Left lung (tissue), 4 donors: ENCODE measurements at regions not wholly inside any gene's neighbourhood (a gene's known extent, or its start where the extent isn't known, plus 50 kb on each side); places are given as distances from the start of the nearest gene placed in this dataset.

Experiments
- ATAC-seq: fragments of 200-7000 bp; cut with Tn5 transposase; one replicate; pipeline ENCODE4 v1.9.1; 2020; ENCODE audit warnings: moderate library complexity
- DNase-seq, 4 donors: peaks; one replicate each; pipeline ENCODE4 v3.0.0-alpha.2; 2013 to 2020
- H3K27ac ChIP-seq, 2 donors: fragments of 200-600 bp; sonication (generic) in 1 of 2; one replicate each; pipeline versions ENCODE4 v1.5.0 to v1.8.0; 2020 to 2021
- H3K27me3 ChIP-seq, 2 donors: fragments of 200-600 bp; sonication (generic) in 1 of 2; one replicate each; pipeline versions ENCODE4 v1.5.0 to v1.8.0; 2020 to 2021
- H3K36me3 ChIP-seq, 2 donors: fragments of 200-600 bp; sonication (generic) in 1 of 2; one replicate each; pipeline versions ENCODE4 v1.5.0 to v1.8.0; 2020 to 2021
- H3K4me1 ChIP-seq, 2 donors: fragments of 200-600 bp; one replicate each; pipeline ENCODE4 v1.8.0; 2021
- H3K4me3 ChIP-seq, 2 donors: fragments of 200-600 bp; sonication (generic) in 1 of 2; one replicate each; pipeline versions ENCODE4 v1.5.0 to v1.8.0; 2020 to 2021; ENCODE audit warnings: mild to moderate bottlenecking in 1 of 2
- H3K9me3 ChIP-seq, 2 donors: fragments of 200-600 bp; sonication (generic) in 1 of 2; one replicate each; pipeline versions ENCODE4 v1.5.0 to v1.8.0; 2020 to 2021
- CTCF ChIP-seq, 2 donors: fragments of 200-600 bp; sonication (generic) in 1 of 2; IDR thresholded peaks; one replicate each; pipeline versions ENCODE4 v1.5.0 to v1.8.0; 2021; ENCODE audit warnings: antibody characterized with exemption in 2 of 2
- intact Hi-C, 2 donors: fragments of 100-400 bp; cut with DNase I; formaldehyde crosslinking; loops; one replicate each; pipeline versions ENCODE4 v1.11.2 to v1.14.2; 2022
- donor health status: DM: no; HTN: yes; CAD: no.
- donor health status: DM: no; HTN: no; CAD: no.

- intact Hi-C loops, result no loop called here
- H3K27ac ChIP-seq, result no peak overlapping the region
- no peaks in the 10 kb centered on the region for H3K36me3 ChIP-seq
- DNase-seq, result no peak
- H3K27me3 ChIP-seq, result no peaks in the 10 kb centered on the region
- H3K4me3 ChIP-seq, result no peak overlapping the region
- peaks cover 0 to 3% of the 10 kb centered on the region in 2 donors for H3K9me3 ChIP-seq
- no peak for ATAC-seq
- TF ChIP-seq CTCF (IDR thresholded peaks at IDR 0.05), result no peak
- H3K4me1 ChIP-seq, result no peaks in the 10 kb centered on the region
These were observed 137.4 kb upstream of the POU1F1 start for GRCh38 chr3:87413814-87414213.

- no peak overlapping the region for H3K27ac ChIP-seq
- no peak for TF ChIP-seq CTCF (IDR thresholded peaks at IDR 0.05)
- H3K4me3 ChIP-seq, result no peak overlapping the region
- no peaks in the 10 kb centered on the region for H3K27me3 ChIP-seq
- DNase-seq (no peak), ATAC-seq (no peak)
- H3K36me3 ChIP-seq, result no peaks in the 10 kb centered on the region
- H3K4me1 ChIP-seq, result no peaks in the 10 kb centered on the region
- H3K9me3 ChIP-seq, result no peaks in the 10 kb centered on the region
- intact Hi-C loops, result no loop called here
These were observed 133.7 kb upstream of the POU1F1 start for GRCh38 chr3:87410110-87410509.

DNA sequence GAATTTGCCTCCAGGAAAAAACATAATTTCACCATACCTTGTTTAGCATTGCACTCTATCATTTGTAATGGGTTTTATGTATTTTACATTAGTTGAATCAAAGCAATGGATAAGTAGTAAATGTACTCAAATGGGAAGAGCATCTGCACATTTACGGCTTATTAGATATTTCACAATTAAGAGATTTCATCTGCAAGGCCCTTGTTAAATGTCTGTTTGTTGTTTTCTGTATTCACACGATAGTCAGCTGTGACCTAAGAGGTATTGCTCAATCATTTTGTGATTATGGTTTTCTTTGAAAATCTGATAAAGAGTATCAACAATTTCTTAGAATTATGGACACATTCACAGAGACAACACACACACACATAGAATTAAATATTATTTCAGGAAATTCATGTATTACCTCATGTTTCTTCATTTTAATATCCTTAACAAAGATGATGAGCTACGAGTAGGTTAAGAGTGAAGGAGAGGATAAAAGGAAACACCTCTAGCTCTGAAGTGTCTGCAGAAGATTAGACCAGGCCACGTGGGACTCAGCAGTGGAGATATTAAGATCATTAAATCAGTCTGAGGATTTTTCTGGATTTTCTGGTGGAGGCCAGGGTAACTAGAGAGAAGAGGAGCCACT lies 121.9 kb upstream of the POU1F1 start:
- H3K27me3 ChIP-seq, result no peaks in the 10 kb centered on the region
- intact Hi-C loops, result no loop called here

GRCh38 chr3:87397211-87397610 lies 120.8 kb upstream of the POU1F1 start:
- peaks cover 0 to 8% of the 10 kb centered on the region in 2 donors for H3K9me3 ChIP-seq
- H3K27ac ChIP-seq, result no peak overlapping the region
- H3K4me3 ChIP-seq, result no peak overlapping the region
- H3K4me1 ChIP-seq, result no peaks in the 10 kb centered on the region
- no peak for TF ChIP-seq CTCF (IDR thresholded peaks at IDR 0.05)
- H3K27me3 ChIP-seq, result no peaks in the 10 kb centered on the region
- intact Hi-C loops, result no loop called here
- ATAC-seq (no peak), DNase-seq (no peak)
- no peaks in the 10 kb centered on the region for H3K36me3 ChIP-seq

More for the DNA sequence above, 121.9 kb upstream of the POU1F1 start:
- H3K9me3 ChIP-seq, result peaks cover 0 to 8% of the 10 kb centered on the region in 2 donors
- no peak overlapping the region for H3K4me3 ChIP-seq
- H3K36me3 ChIP-seq, result no peaks in the 10 kb centered on the region
- no peak overlapping the region for H3K27ac ChIP-seq
- DNase-seq (no peak), ATAC-seq (no peak)
- H3K4me1 ChIP-seq, result no peaks in the 10 kb centered on the region
- no peak for TF ChIP-seq CTCF (IDR thresholded peaks at IDR 0.05)

- DNase-seq (no peak), ATAC-seq (no peak)
- Histone ChIP-seq H3K9me3 (peaks cover 0 to 3% of the 10 kb centered on the region in 2 donors), H3K27me3 (no peaks in the 10 kb centered on the region), H3K4me3 (no peak overlapping the region), H3K4me1 (no peaks in the 10 kb centered on the region), H3K27ac (no peak overlapping the region), H3K36me3 (no peaks in the 10 kb centered on the region)
- no peak for TF ChIP-seq CTCF (IDR thresholded peaks at IDR 0.05)
- intact Hi-C loops, result no loop called here
These were observed 114.4 kb upstream of the POU1F1 start for GRCh38 chr3:87390821-87391220.
